Neuronal stem cell (in vitro differentiated cells): ENCODE measurements at regions not wholly inside any gene's neighbourhood (a gene's known extent, or its start where the extent isn't known, plus 50 kb on each side); places are given as distances from the start of the nearest gene placed in this dataset.

Source experiments
- DNase-seq: peaks from one replicate; pipeline ENCODE4 v3.0.0-alpha.2; 2013; ENCODE audit warnings: low spot score
- H2AFZ ChIP-seq: one replicate; pipeline ENCODE4 v1.6.1; 2013; ENCODE audit warnings: mild to moderate bottlenecking, low read length, inconsistent platforms
- H2AK5ac ChIP-seq: 2 replicates; pipeline ENCODE4 v1.6.1; 2013; ENCODE audit warnings: low read depth, mild to moderate bottlenecking, inconsistent platforms, low read length, moderate library complexity, mixed read lengths
- H2BK120ac ChIP-seq: 2 replicates; pipeline ENCODE4 v1.6.1; 2013; ENCODE audit warnings: low read depth, mild to moderate bottlenecking, inconsistent platforms, low read length, moderate library complexity, mixed read lengths
- H2BK12ac ChIP-seq: one replicate; pipeline ENCODE4 v1.6.1; 2013; ENCODE audit warnings: low read length, inconsistent platforms
- H2BK15ac ChIP-seq: 2 replicates; pipeline ENCODE4 v1.6.1; 2013; ENCODE audit warnings: mild to moderate bottlenecking, low read length, inconsistent platforms, mixed read lengths
- H2BK5ac ChIP-seq: one replicate; pipeline ENCODE4 v1.6.1; 2013; ENCODE audit warnings: inconsistent platforms, mild to moderate bottlenecking, low read length, moderate library complexity
- H3K14ac ChIP-seq: one replicate; pipeline ENCODE4 v1.6.1; 2013; ENCODE audit warnings: low read length, inconsistent platforms
- H3K18ac ChIP-seq: 2 replicates; pipeline ENCODE4 v1.6.1; 2013; ENCODE audit warnings: low read length, inconsistent platforms
- H3K23ac ChIP-seq: 2 replicates; pipeline ENCODE4 v1.6.1; 2013; ENCODE audit warnings: low read depth, mild to moderate bottlenecking, mixed read lengths, low read length, inconsistent platforms; ENCODE audit not compliant: poor library complexity
- H3K27ac ChIP-seq: replicated peaks from 3 replicates; pipeline ENCODE4 v1.5.1; 2013; ENCODE audit warnings: low read length, inconsistent platforms
- H3K27me3 ChIP-seq, 3 experiments: 2 replicates each; pipeline ENCODE4 v1.6.1; 2013; ENCODE audit warnings: low read length in 3 of 3, mild to moderate bottlenecking in 2 of 3, inconsistent platforms in 1 of 3, low read depth in 1 of 3, mixed read lengths in 1 of 3, moderate library complexity in 1 of 3; ENCODE audit not compliant: control insufficient read depth in 3 of 3, insufficient read depth in 3 of 3
- H3K36me3 ChIP-seq, 2 donors: replicated peaks in 1 of 2; 2 replicates each; pipeline ENCODE4 v1.6.1; 2013; ENCODE audit warnings: low read length in 2 of 2; ENCODE audit not compliant: control insufficient read depth in 2 of 2, insufficient read depth in 2 of 2
- H3K4ac ChIP-seq: 2 replicates; pipeline ENCODE4 v1.6.1; 2013; ENCODE audit warnings: inconsistent platforms, mild to moderate bottlenecking, low read length, moderate library complexity
- H3K4me1 ChIP-seq, 2 donors: 1 replicate in 1 of 2; 2 replicates in 1 of 2; pipeline ENCODE4 v1.6.1; 2013; ENCODE audit warnings: low read length in 2 of 2, low read depth in 1 of 2; ENCODE audit not compliant: control insufficient read depth in 2 of 2, insufficient read depth in 1 of 2
- H3K4me2 ChIP-seq: one replicate; pipeline ENCODE4 v1.6.1; 2013; ENCODE audit warnings: mild to moderate bottlenecking, low read length, inconsistent platforms; ENCODE audit not compliant: insufficient read depth, poor library complexity, severe bottlenecking
- H3K4me3 ChIP-seq, 2 donors: 2 replicates each; pipeline ENCODE4 v1.5.1; 2013; ENCODE audit warnings: low read length in 2 of 2, mild to moderate bottlenecking in 2 of 2, inconsistent platforms in 1 of 2, moderate library complexity in 1 of 2
- H3K79me1 ChIP-seq: one replicate; pipeline ENCODE4 v1.6.1; 2013; ENCODE audit warnings: low read depth, mild to moderate bottlenecking, inconsistent platforms, low read length, moderate library complexity
- H3K9ac ChIP-seq: one replicate; pipeline ENCODE4 v1.6.1; 2013; ENCODE audit warnings: mild to moderate bottlenecking, low read depth, low read length, inconsistent platforms; ENCODE audit not compliant: poor library complexity
- H3K9me3 ChIP-seq, 2 donors: replicated peaks in 1 of 2; 2 replicates each; pipeline versions ENCODE3 to v1.6.1; 2013; ENCODE audit warnings: low read length in 2 of 2, mild to moderate bottlenecking in 2 of 2, inconsistent platforms in 1 of 2, low read depth in 1 of 2, mixed read lengths in 1 of 2, moderate library complexity in 1 of 2; ENCODE audit not compliant: control insufficient read depth in 2 of 2, insufficient read depth in 1 of 2
- H4K8ac ChIP-seq: one replicate; pipeline ENCODE4 v1.6.1; 2013; ENCODE audit warnings: low read depth, mild to moderate bottlenecking, inconsistent platforms, low read length, moderate library complexity
- H4K91ac ChIP-seq: one replicate; pipeline ENCODE4 v1.6.1; 2013; ENCODE audit warnings: low read length, low read depth, mild to moderate bottlenecking, inconsistent platforms; ENCODE audit not compliant: poor library complexity
- WGBS, 2 donors: extraction: QIAGEN DNeasy Blood & Tissue Kit; methylation state at CpG; one replicate each; pipeline ENCODE4 v1.1.7; 2013; ENCODE audit warnings: missing lambda C conversion rate in 2 of 2, mixed read lengths in 1 of 2; ENCODE audit not compliant: insufficient read length in 2 of 2, insufficient replicate concordance in 1 of 2; ENCODE audit errors: extremely low coverage in 2 of 2; 5-methylcytosine and 5-hydroxymethylcytosine counted together

GRCh38 chr1:99119188-99119587 lies 114.5 kb upstream of the PLPPR5 start:
- H3K18ac ChIP-seq, result no peak overlapping the region
- no peak overlapping the region for H2AFZ ChIP-seq
- no peak overlapping the region for H3K4ac ChIP-seq
- H2BK120ac ChIP-seq, result no peak overlapping the region
- H3K4me1 ChIP-seq, result no peaks in the 10 kb centered on the region
- H3K14ac ChIP-seq, result no peak overlapping the region
- no peak overlapping the region for H4K91ac ChIP-seq
- no peak overlapping the region for H2BK15ac ChIP-seq
- no peak overlapping the region for H3K23ac ChIP-seq
- no peak for DNase-seq
- H3K27ac ChIP-seq, result no peak overlapping the region
- no peaks in the 10 kb centered on the region for H3K36me3 ChIP-seq
- WGBS, 2 donors, result no CpG with 5 or more reads among the region's 2 CpGs
- no peak overlapping the region for H2BK5ac ChIP-seq
- H3K9me3 ChIP-seq, result no peaks in the 10 kb centered on the region
- H3K27me3 ChIP-seq, result peaks cover 0 to 3% (median 0%) of the 10 kb centered on the region in 3 experiments
- H4K8ac ChIP-seq, result no peak overlapping the region
- no peak overlapping the region for H3K4me2 ChIP-seq
- H3K9ac ChIP-seq, result no peak overlapping the region
- no peak overlapping the region for H3K4me3 ChIP-seq
- no peak overlapping the region for H2AK5ac ChIP-seq
- no peaks in the 10 kb centered on the region for H3K79me1 ChIP-seq
- no peak overlapping the region for H2BK12ac ChIP-seq

- Histone ChIP-seq H3K23ac (no peak overlapping the region), H2BK120ac (no peak overlapping the region), H2BK15ac (no peak overlapping the region), H3K4me1 (no peaks in the 10 kb centered on the region), H3K18ac (no peak overlapping the region), H3K14ac (no peak overlapping the region), H3K4me2 (no peak overlapping the region), H3K27me3 (peaks cover 0 to 3% (median 0%) of the 10 kb centered on the region in 3 experiments), H4K8ac (no peak overlapping the region), H2AK5ac (no peak overlapping the region), H3K9me3 (no peaks in the 10 kb centered on the region), H4K91ac (no peak overlapping the region), H2BK12ac (no peak overlapping the region), H3K36me3 (no peaks in the 10 kb centered on the region), H3K4me3 (no peak overlapping the region), H2AFZ (no peak overlapping the region), H3K79me1 (no peaks in the 10 kb centered on the region), H3K4ac (no peak overlapping the region), H3K27ac (no peak overlapping the region), H3K9ac (no peak overlapping the region), H2BK5ac (no peak overlapping the region)
- no peak for DNase-seq
- no CpG with 5 or more reads among the region's 4 CpGs for WGBS, 2 donors
Measured at GRCh38 chr1:99122039-99122438, 117.4 kb upstream of the PLPPR5 start.

- Histone ChIP-seq H3K18ac (no peak overlapping the region), H2AK5ac (no peak overlapping the region), H3K79me1 (no peaks in the 10 kb centered on the region), H2BK120ac (no peak overlapping the region), H2BK5ac (no peak overlapping the region), H3K14ac (no peak overlapping the region), H3K4ac (no peak overlapping the region), H3K4me1 (no peaks in the 10 kb centered on the region), H2BK15ac (no peak overlapping the region), H2AFZ (no peak overlapping the region), H3K27ac (no peak overlapping the region), H3K23ac (no peak overlapping the region), H4K8ac (no peak overlapping the region), H2BK12ac (no peak overlapping the region), H3K9me3 (no peaks in the 10 kb centered on the region), H3K27me3 (peaks cover 0 to 3% (median 0%) of the 10 kb centered on the region in 3 experiments), H3K36me3 (no peaks in the 10 kb centered on the region), H4K91ac (no peak overlapping the region), H3K4me2 (no peak overlapping the region), H3K4me3 (no peak overlapping the region), H3K9ac (no peak overlapping the region)
- no peak for DNase-seq
Measured at GRCh38 chr1:99123936-99124335, 119.3 kb upstream of the PLPPR5 start.

- DNase-seq, result no peak
- Histone ChIP-seq H2BK15ac (no peak overlapping the region), H2AK5ac (no peak overlapping the region), H3K4me1 (no peaks in the 10 kb centered on the region), H3K27ac (no peak overlapping the region), H2BK120ac (no peak overlapping the region), H3K4ac (no peak overlapping the region), H3K79me1 (no peaks in the 10 kb centered on the region), H2BK5ac (no peak overlapping the region), H2AFZ (no peak overlapping the region), H3K9ac (no peak overlapping the region), H3K4me3 (no peak overlapping the region), H3K27me3 (no peaks in the 10 kb centered on the region), H2BK12ac (no peak overlapping the region), H4K8ac (no peak overlapping the region), H3K4me2 (no peak overlapping the region), H3K14ac (no peak overlapping the region), H3K36me3 (no peaks in the 10 kb centered on the region), H3K18ac (no peak overlapping the region), H4K91ac (no peak overlapping the region), H3K9me3 (no peaks in the 10 kb centered on the region), H3K23ac (no peak overlapping the region)
Measured at GRCh38 chr1:99131546-99131945, 126.9 kb upstream of the PLPPR5 start.
